Transverse colon (tissue), 4 donors: ENCODE measurements at regions not wholly inside any gene's neighbourhood (a gene's known extent, or its start where the extent isn't known, plus 50 kb on each side); places are given as distances from the start of the nearest gene placed in this dataset.

Experiments used
- CTCF ChIP-seq, 5 experiments: fragments of 200-600 bp in 3 of 5; fragments of 450-650 bp in 2 of 5; sonication (generic) in 3 of 5; IDR thresholded peaks; 1 replicate in 2 of 5; 2 replicates in 3 of 5; pipeline ENCODE4 v1.5.1; 2016 to 2017; ENCODE audit warnings: antibody characterized with exemption in 5 of 5, inconsistent platforms in 3 of 5, mild to moderate bottlenecking in 2 of 5, moderate library complexity in 1 of 5
- POLR2A ChIP-seq: fragments of 450-650 bp; IDR thresholded peaks from one replicate; pipeline ENCODE4 v1.6.1; 2016; ENCODE audit warnings: antibody characterized with exemption, mild to moderate bottlenecking, moderate library complexity
- POLR2AphosphoS5 ChIP-seq, 3 donors: sonication (generic); formaldehyde crosslinking; IDR thresholded peaks; one replicate each; pipeline ENCODE4 v1.6.1; 2016; ENCODE audit warnings: antibody characterized with exemption in 3 of 3

DNA sequence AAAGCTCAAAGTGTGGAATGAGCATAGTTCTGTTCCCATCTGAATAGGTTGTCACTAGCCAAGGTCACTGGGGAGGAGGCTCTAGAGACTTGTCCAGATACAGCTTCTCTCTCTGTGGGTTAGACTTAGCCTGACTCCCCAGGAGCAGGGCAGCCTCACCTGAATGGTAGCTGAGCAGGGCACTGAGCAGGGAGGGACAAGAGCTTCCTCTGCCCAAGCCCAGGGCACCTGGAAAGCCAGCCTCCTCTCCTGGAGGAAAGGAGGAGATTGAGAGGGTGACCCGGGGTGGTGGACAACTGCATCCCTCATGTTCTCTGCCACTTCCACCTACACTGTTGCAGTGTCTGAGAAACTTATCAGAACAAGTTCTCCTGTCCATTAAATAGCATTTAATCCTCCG lies 59.0 kb upstream of the F3 start:
- TF ChIP-seq CTCF (IDR thresholded peaks at IDR 0.05), result no peak
- no peak for TF ChIP-seq POLR2AphosphoS5 (IDR thresholded peaks at IDR 0.05)
- no peak for TF ChIP-seq POLR2A
